CD4-positive, alpha-beta T cell (primary cell): ENCODE measurements at regions not wholly inside any gene's neighbourhood (a gene's known extent, or its start where the extent isn't known, plus 50 kb on each side); places are given as distances from the start of the nearest gene placed in this dataset.

Source experiments
- ATAC-seq: fragments of 200-7000 bp; cut with Tn5 transposase; one replicate; pipeline ENCODE4 v1.10.0; 2022; ENCODE audit warnings: mild to moderate bottlenecking; ENCODE audit not compliant: poor library complexity
- CTCF ChIA-PET: fragments of 350-600 bp; sonication (Branson Sonifier 250); formaldehyde crosslinking; loops from one replicate; lab custom pipeline; 2021; ENCODE audit warnings: antibody characterized with exemption, inconsistent platforms; lab: Charles Lee
- POLR2A ChIA-PET: fragments of 350-600 bp; sonication (Branson Sonifier 250); formaldehyde crosslinking; loops from one replicate; lab custom pipeline; 2021; ENCODE audit warnings: antibody characterized with exemption, inconsistent platforms; lab: Charles Lee
- DNase-seq, 14 experiments: peaks; one replicate each; pipeline ENCODE4 v3.0.0-alpha.2; 2013 to 2020; ENCODE audit warnings: mixed read lengths in 2 of 14
- H3K27ac ChIP-seq, 2 donors: one replicate each; pipeline versions ENCODE4 v1.5.1 to v1.7.0; 2013; ENCODE audit warnings: low read length in 2 of 2, low read depth in 1 of 2, mild to moderate bottlenecking in 1 of 2
- H3K27me3 ChIP-seq, 2 experiments: 1 replicate in 1 of 2; 2 replicates in 1 of 2; pipeline versions ENCODE4 v1.6.1 to v1.7.0; 2013; ENCODE audit warnings: low read length in 2 of 2, control low read depth in 1 of 2, mild to moderate bottlenecking in 1 of 2, moderate library complexity in 1 of 2; ENCODE audit not compliant: insufficient read depth in 2 of 2, control insufficient read depth in 1 of 2
- H3K36me3 ChIP-seq: one replicate; pipeline ENCODE4 v1.6.1; 2013; ENCODE audit warnings: low read length, control low read depth; ENCODE audit not compliant: insufficient read depth
- H3K4me1 ChIP-seq: one replicate; pipeline ENCODE4 v1.6.1; 2013; ENCODE audit warnings: low read length, control low read depth; ENCODE audit not compliant: insufficient read depth
- H3K4me3 ChIP-seq: one replicate; pipeline ENCODE4 v1.5.1; 2013; ENCODE audit warnings: mild to moderate bottlenecking, low read length, moderate library complexity
- H3K9me3 ChIP-seq, 2 experiments: 1 replicate in 1 of 2; 2 replicates in 1 of 2; pipeline versions ENCODE4 v1.6.1 to v1.7.0; 2013; ENCODE audit warnings: low read length in 2 of 2, mild to moderate bottlenecking in 2 of 2, control low read depth in 1 of 2, moderate library complexity in 1 of 2; ENCODE audit not compliant: control insufficient read depth in 1 of 2, insufficient read depth in 1 of 2
- H3K27ac Mint-ChIP-seq: one replicate; pipeline ENCODE4 v1.8.0; 2020; ENCODE audit warnings: mixed read lengths
- H3K27me3 Mint-ChIP-seq: one replicate; pipeline ENCODE4 v1.8.0; 2021; ENCODE audit warnings: mixed read lengths
- H3K36me3 Mint-ChIP-seq: one replicate; pipeline ENCODE4 v1.8.0; 2021; ENCODE audit warnings: low read depth, mixed read lengths
- H3K4me1 Mint-ChIP-seq: one replicate; pipeline ENCODE4 v1.8.0; 2021; ENCODE audit warnings: low read depth, mixed read lengths
- H3K4me3 Mint-ChIP-seq: one replicate; pipeline ENCODE4 v1.8.0; 2020; ENCODE audit warnings: mild to moderate bottlenecking, mixed read lengths
- H3K9me3 Mint-ChIP-seq: one replicate; pipeline ENCODE4 v1.8.0; 2020; ENCODE audit warnings: mixed read lengths
- CTCF ChIP-seq: fragments of 200-600 bp; IDR thresholded peaks from one replicate; pipeline ENCODE4 v1.8.0; 2022; ENCODE audit warnings: antibody characterized with exemption, mild to moderate bottlenecking
- intact Hi-C, 2 experiments: fragments of 100-400 bp; cut with DNase I in 1 of 2; cut with micrococcal nuclease in 1 of 2; formaldehyde crosslinking; loops; one replicate each; pipeline versions ENCODE4 v1.15.1 to v1.9.0; 2023 to 2025; cut with DNase I, micrococcal nuclease

DNA sequence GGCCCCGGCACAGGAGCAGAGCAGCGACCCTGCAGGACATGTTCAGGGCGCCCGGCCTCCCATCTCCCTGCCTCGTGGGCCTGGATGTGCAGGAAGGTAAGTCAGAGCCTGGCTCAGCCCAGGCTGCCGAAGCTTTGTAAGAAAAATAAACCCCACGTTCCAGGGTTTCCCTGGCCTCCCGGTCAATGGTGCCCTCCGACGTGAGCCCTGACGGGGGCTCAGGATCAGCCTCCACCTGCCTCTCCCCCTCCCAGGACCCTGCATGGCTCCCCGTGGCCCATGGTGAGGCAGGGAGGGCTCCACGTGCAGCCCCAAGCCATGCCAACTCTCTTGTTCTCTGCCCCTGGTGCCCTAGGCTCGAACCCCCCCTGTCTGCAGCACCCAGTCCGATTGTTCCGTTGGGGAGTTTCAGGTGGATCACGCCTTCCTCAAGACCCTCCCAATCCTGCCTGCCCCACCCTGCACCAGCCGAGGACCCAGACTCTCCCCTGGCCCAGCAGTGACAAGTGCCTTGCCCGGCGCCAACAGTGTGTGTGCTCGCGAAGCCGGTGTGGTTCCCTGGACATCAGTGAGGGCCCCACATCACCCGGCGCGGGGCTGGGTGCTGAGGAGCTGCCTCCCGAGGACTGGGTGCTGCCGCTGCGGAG, 73.2 kb downstream of the PDGFA start:
- no peaks in the 10 kb centered on the region for H3K36me3 ChIP-seq
- no peak overlapping the region for H3K27ac ChIP-seq
- TF ChIP-seq CTCF: no peak
- DNase-seq (no peak), ATAC-seq (no peak)
- H3K4me3 ChIP-seq: no peak overlapping the region
- intact Hi-C loops: no loop called here
- peaks cover 7% of the 10 kb centered on the region for H3K4me1 Mint-ChIP-seq
- H3K27me3 ChIP-seq: peaks cover 0 to 4% of the 10 kb centered on the region in 2 experiments
- POLR2A ChIA-PET: no interaction called here
- H3K4me1 ChIP-seq: peaks cover 6% of the 10 kb centered on the region
- no peak overlapping the region for H3K4me3 Mint-ChIP-seq
- H3K27me3 Mint-ChIP-seq: no peaks in the 10 kb centered on the region
- CTCF ChIA-PET: no interaction called here
- no peaks in the 10 kb centered on the region for H3K9me3 Mint-ChIP-seq
- no peaks in the 10 kb centered on the region for H3K36me3 Mint-ChIP-seq
- no peak overlapping the region for H3K27ac Mint-ChIP-seq
- peaks cover 0 to 18% of the 10 kb centered on the region in 2 experiments for H3K9me3 ChIP-seq
